Activated T-cell treated with anti-CD3 and anti-CD28 coated beads, Interleukin-2, amount 50 U/mL, for 1 hour (primary cell): ENCODE measurements at regions not wholly inside any gene's neighbourhood (a gene's known extent, or its start where the extent isn't known, plus 50 kb on each side); places are given as distances from the start of the nearest gene placed in this dataset.
A peak's percentile ranks its signal among the peaks of the same experiment; 100 is the strongest.

ENCODE experiments used
- DNase-seq: peaks from one replicate; pipeline ENCODE4 v3.0.0-alpha.2; 2020

GRCh38 chr11:70486731-70487130, 88.4 kb downstream of the CTTN start:
- DNase-seq: no peak

- no peak for DNase-seq
Observed at GRCh38 chr11:70487160-70487559, 88.8 kb downstream of the CTTN start.

- DNase-seq: no peak
Observed at GRCh38 chr11:70487756-70488155, 89.4 kb downstream of the CTTN start.

- no peak for DNase-seq
Observed at GRCh38 chr11:70488171-70488703, 89.9 kb downstream of the CTTN start.

GRCh38 chr11:70489276-70489675, 90.9 kb downstream of the CTTN start:
- no peak for DNase-seq

GRCh38 chr11:70490208-70490607, 91.9 kb downstream of the CTTN start:
- DNase-seq: no peak

- no peak for DNase-seq
Observed at GRCh38 chr11:70490723-70491558, 92.6 kb downstream of the CTTN start.

GRCh38 chr11:70491696-70492472, 93.6 kb downstream of the CTTN start:
- peak; percentile 5 for DNase-seq

GRCh38 chr11:70493089-70493474, 94.8 kb downstream of the CTTN start:
- no peak for DNase-seq

- DNase-seq: no peak
Observed at GRCh38 chr11:70493891-70494290, 95.6 kb downstream of the CTTN start.

- no peak for DNase-seq
Observed at GRCh38 chr11:70494559-70495350, 96.4 kb downstream of the CTTN start.

- DNase-seq: no peak
Observed at GRCh38 chr11:70495351-70496310, 97.3 kb downstream of the CTTN start.

GRCh38 chr11:70496591-70497535, 98.5 kb downstream of the CTTN start:
- no peak for DNase-seq

GRCh38 chr11:70497536-70498075, 99.3 kb downstream of the CTTN start:
- DNase-seq: no peak

- no peak for DNase-seq
Observed at GRCh38 chr11:70498171-70498571, 99.8 kb downstream of the CTTN start.

- no peak for DNase-seq
Observed at GRCh38 chr11:70498976-70499801, 100.9 kb downstream of the CTTN start.

GRCh38 chr11:70500076-70500847, 101.9 kb downstream of the CTTN start:
- DNase-seq: no peak

GRCh38 chr11:70501051-70501901, 102.9 kb downstream of the CTTN start:
- no peak for DNase-seq
